Epithelial cell of proximal tubule (primary cell): ENCODE measurements at regions not wholly inside any gene's neighbourhood (a gene's known extent, or its start where the extent isn't known, plus 50 kb on each side); places are given as distances from the start of the nearest gene placed in this dataset.

Experiments
- DNase-seq: peaks from one replicate; pipeline ENCODE4 v3.0.0-alpha.2; 2011; ENCODE audit warnings: low read depth
- H3K4me3 ChIP-seq: 2 replicates; pipeline ENCODE4 v1.5.1; 2011; ENCODE audit warnings: low read depth, mild to moderate bottlenecking, low read length
- TF ChIP-seq, protein P1 (sequence below): conservative IDR thresholded peaks from 2 replicates; pipeline ENCODE4 v1.5.1; 2012; ENCODE audit warnings: low read depth, mild to moderate bottlenecking, low read length

DNA sequence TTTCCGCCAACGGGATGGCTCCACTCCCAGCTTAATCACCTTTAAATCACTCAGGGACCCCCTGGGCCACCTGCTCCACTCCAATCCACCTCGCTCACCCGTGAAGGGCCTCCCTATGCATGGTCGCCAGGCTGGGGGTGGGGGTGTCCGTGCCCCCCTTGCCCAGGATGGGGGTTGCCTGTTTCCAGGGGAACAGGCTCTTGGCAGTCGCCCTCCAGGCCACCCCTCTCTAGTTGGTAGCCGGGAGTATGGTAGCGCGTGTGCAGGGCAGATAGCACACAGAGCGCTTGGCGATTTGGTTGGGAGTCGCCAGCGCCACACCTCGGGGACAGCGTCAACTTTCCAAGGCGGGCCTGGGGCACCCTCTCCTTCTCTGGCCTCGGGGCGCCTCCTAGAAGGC lies 134.9 kb upstream of the ZNF92 start:
- no peak for DNase-seq
- TF ChIP-seq, protein P1, sequence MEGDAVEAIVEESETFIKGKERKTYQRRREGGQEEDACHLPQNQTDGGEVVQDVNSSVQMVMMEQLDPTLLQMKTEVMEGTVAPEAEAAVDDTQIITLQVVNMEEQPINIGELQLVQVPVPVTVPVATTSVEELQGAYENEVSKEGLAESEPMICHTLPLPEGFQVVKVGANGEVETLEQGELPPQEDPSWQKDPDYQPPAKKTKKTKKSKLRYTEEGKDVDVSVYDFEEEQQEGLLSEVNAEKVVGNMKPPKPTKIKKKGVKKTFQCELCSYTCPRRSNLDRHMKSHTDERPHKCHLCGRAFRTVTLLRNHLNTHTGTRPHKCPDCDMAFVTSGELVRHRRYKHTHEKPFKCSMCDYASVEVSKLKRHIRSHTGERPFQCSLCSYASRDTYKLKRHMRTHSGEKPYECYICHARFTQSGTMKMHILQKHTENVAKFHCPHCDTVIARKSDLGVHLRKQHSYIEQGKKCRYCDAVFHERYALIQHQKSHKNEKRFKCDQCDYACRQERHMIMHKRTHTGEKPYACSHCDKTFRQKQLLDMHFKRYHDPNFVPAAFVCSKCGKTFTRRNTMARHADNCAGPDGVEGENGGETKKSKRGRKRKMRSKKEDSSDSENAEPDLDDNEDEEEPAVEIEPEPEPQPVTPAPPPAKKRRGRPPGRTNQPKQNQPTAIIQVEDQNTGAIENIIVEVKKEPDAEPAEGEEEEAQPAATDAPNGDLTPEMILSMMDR, result no peak

DNA sequence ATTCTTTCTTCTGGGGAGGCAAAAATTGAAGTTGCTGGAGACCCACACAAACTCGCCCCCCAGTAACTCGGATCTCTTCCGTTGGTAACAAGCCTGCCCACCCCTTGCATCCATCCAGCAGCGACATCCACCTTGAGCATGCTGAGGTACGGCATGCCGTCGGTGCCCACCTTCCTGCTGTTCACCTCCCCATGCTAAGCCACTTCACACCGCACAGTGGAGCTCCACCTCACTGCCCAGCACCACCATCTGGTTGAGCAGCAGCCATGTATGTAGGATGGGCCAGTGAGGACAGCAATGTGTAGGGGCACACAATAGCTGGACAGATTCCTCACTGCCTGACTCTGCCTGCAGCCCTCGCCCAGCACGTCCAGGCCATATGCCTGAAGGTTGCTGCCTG lies 138.1 kb upstream of the ZNF92 start:
- no peak for DNase-seq
- no peak overlapping the region for H3K4me3 ChIP-seq
- TF ChIP-seq, protein P1, result no peak

More for the DNA sequence above, 134.9 kb upstream of the ZNF92 start:
- H3K4me3 ChIP-seq, result no peak overlapping the region

DNA sequence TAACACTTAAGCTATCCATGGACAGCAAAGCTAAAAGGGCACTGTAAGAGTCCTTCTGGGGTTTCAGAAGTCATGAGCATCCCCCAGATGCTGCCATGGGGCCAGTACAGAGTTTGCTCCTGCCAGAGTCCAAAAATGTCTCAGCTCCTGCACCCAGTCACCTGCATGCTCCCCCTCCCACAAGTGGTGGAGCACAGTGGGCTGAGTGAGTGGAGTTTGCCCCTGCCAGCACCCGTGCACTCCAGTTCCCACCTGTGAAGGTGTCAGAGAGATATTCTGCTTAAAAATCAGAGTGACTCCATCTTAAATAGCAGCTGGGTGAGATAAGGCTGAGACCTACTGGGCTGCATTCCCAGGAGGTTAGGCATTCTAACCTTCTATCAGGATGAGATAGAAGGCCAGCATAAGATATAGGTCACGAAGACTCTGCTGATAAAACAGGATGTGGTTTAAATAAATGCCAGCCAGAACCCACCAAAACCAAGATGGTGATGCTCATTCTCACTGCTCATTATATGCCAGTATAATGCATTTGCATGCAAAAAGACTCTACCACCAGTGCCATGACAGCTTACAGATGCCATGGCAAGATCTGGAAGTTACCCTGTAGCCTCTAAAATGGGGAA lies 140.1 kb upstream of the ZNF92 start:
- TF ChIP-seq, protein P1, result no peak
- no peak for DNase-seq
- no peak overlapping the region for H3K4me3 ChIP-seq

DNA sequence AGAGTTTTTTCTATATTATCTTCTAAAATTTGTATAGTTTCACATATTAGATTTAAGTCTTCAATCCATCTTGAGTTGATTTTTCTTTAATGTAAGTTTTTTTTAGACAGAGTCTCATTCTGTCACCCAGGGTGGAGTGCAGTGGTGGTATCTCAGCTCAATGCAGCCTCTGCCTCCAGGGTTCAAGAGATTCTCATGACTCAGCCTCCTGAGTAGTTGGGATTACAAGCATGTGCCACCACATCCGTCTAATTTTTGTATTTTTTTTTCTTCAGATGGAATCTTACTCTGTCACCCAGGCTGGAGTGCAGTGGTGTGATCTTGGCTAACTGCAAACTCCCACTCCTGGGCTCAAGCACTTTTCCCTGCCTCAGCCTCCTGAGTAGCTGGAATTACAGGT lies 143.4 kb upstream of the ZNF92 start:
- DNase-seq, result no peak
- H3K4me3 ChIP-seq, result no peak overlapping the region
- TF ChIP-seq, protein P1, result no peak

DNA sequence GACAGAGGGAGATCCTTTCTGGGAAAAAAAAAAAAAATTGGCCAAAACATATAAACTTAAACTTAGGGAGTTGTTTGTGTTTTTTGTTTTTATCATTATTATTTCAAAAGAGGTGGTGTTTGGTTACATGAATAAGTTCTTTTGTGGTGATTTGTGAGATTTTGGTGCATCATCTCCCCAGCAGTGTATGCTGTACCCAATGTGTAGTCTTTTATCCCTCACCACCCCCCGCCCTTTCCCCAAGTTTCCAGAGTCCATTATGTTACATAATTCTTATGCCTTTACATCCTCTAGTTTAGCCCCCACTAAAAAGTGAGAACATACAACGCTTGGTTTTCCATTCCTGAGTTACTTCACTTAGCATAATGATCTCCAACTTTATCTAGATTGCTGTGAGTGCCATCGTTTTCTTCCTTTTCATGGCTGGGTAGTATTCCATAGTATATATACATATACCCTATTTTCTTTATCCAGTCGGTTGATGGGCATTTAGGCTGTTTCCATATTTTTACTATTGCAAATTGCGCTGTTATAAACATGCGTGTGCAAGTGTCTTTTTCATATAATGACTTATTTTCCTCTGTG lies 148.1 kb upstream of the ZNF92 start:
- DNase-seq, result no peak
- no peak overlapping the region for H3K4me3 ChIP-seq
- TF ChIP-seq, protein P1, result no peak

DNA sequence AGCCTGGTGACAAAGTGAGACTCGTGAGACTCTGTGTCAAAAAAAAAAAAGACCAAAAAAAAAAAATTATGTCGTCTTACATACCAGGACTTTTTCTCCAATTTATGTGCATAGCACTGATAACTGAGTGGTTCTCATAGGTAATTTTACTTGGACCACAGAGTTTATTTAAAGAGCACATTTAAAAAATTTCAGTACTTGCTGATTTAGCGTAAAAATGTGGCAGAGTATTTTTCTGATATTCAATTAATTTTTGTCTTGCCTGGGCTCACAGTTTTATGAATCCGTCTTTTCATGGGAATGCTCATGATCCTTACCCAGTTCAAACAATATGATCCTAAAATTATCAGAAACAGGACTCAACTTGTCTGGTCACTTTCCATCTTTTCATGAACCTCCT lies 151.0 kb upstream of the ZNF92 start:
- no peak overlapping the region for H3K4me3 ChIP-seq
- TF ChIP-seq, protein P1, result no peak
- DNase-seq, result no peak

DNA sequence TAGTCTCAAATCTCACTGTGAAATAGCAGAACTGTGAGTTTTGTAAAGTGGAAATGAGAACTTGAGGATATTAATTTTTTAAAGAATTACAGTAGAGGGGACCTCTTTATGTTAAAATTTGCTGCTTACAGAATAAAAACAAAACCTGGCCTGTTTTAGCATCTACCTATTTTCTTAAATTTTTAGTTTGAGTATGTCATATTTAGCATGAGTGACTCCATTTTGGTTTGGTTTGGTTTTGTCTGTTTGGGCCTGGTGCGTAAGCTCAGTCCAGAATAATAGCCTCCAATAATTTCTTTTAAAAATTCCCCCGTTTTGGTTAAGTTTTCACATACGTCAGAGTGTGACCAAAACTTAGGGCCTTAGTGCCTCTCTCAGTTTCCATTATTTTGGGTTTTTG lies 152.0 kb upstream of the ZNF92 start:
- H3K4me3 ChIP-seq, result no peak overlapping the region
- DNase-seq, result no peak
- TF ChIP-seq, protein P1, result no peak
